Mammary epithelial cell (primary cell): ENCODE measurements at regions not wholly inside any gene's neighbourhood (a gene's known extent, or its start where the extent isn't known, plus 50 kb on each side); places are given as distances from the start of the nearest gene placed in this dataset.

ENCODE experiments used
- CTCF ChIP-seq, 2 donors: IDR thresholded peaks in 1 of 2; conservative IDR thresholded peaks in 1 of 2; 2 replicates each; pipeline ENCODE4 v1.5.1; 2011 to 2012; ENCODE audit warnings: inconsistent platforms in 2 of 2, low read length in 2 of 2, mild to moderate bottlenecking in 2 of 2, control low read depth in 1 of 2, low read depth in 1 of 2; ENCODE audit not compliant: insufficient read depth in 1 of 2; ENCODE audit errors: extremely low read depth in 1 of 2
- EZH2 ChIP-seq: IDR thresholded peaks from 2 replicates; pipeline ENCODE4 v1.6.1; 2012; ENCODE audit warnings: low read length, inconsistent platforms, borderline replicate concordance

- TF ChIP-seq CTCF (conservative IDR thresholded peaks at IDR 0.05 in 1 of 2, IDR thresholded peaks at IDR 0.05 in 1 of 2; ENCODE audit: extremely low read depth in 1 of 2, insufficient read depth in 1 of 2, low read depth in 1 of 2, low read length in 2 of 2), result no peak
- TF ChIP-seq EZH2, result no peak
Measured at GRCh38 chr5:167730121-167730520, 561.3 kb upstream of the WWC1 start.
